ENCODE measurements at regions not wholly inside any gene's neighbourhood (a gene's known extent, or its start where the extent isn't known, plus 50 kb on each side); places are given as distances from the start of the nearest gene placed in this dataset.

DNA sequence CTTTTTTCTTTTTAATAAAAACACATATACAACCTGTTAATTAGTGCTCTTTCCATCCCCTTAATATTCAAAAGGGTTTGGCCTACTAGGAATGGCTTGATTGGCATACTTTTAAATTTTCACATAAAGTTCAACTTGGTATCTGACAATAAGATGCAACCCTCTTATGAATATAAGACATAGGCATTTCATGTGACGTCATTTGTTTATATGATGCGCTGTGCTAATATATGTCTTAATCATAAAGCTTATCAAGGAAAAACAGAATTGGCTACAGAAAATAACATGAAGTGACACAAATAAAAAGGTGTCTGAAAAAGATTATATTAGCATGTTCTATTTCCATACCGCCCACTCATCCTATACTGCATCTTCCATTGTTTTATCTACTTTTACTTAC, 1642.4 kb downstream of the EFNA5 start:
- Histone ChIP-seq H3K36me3 (replicated peaks; ENCODE audit: insufficient read depth, low read depth) (no peaks in the 10 kb centered on the region), H3K9me3 (ENCODE audit: low read depth) (no peaks in the 10 kb centered on the region), H3K4me1 (ENCODE audit: insufficient read depth) (no peaks in the 10 kb centered on the region), H3K27ac (no peak overlapping the region), H3K4me2 (no peak overlapping the region), H3K4me3 (no peak overlapping the region), H3K9me2 (replicated peaks; ENCODE audit: insufficient read depth) (no peaks in the 10 kb centered on the region), H3K27me3 (no peaks in the 10 kb centered on the region), H3K79me2 (no peaks in the 10 kb centered on the region), H4K20me1 (ENCODE audit: insufficient read depth, poor library complexity, severe bottlenecking) (no peaks in the 10 kb centered on the region), H2AFZ (no peak overlapping the region)
- TF ChIP-seq, protein P1, sequence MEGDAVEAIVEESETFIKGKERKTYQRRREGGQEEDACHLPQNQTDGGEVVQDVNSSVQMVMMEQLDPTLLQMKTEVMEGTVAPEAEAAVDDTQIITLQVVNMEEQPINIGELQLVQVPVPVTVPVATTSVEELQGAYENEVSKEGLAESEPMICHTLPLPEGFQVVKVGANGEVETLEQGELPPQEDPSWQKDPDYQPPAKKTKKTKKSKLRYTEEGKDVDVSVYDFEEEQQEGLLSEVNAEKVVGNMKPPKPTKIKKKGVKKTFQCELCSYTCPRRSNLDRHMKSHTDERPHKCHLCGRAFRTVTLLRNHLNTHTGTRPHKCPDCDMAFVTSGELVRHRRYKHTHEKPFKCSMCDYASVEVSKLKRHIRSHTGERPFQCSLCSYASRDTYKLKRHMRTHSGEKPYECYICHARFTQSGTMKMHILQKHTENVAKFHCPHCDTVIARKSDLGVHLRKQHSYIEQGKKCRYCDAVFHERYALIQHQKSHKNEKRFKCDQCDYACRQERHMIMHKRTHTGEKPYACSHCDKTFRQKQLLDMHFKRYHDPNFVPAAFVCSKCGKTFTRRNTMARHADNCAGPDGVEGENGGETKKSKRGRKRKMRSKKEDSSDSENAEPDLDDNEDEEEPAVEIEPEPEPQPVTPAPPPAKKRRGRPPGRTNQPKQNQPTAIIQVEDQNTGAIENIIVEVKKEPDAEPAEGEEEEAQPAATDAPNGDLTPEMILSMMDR (IDR thresholded peaks at IDR 0.05; ENCODE audit: poor library complexity) = no peak
- TF ChIP-seq EZH2phosphoT487 (IDR thresholded peaks at IDR 0.05; ENCODE audit: low read depth, severe bottlenecking, unreplicated experiment) (no peak), EZH2 (IDR thresholded peaks at IDR 0.05; ENCODE audit: borderline replicate concordance) (no peak)
- no peak for DNase-seq (ENCODE audit: low spot score)
- 67% methylated on average over 3 of the region's 3 CpGs for WGBS (ENCODE audit: low lambda C conversion rate, missing lambda C conversion rate)

DNA sequence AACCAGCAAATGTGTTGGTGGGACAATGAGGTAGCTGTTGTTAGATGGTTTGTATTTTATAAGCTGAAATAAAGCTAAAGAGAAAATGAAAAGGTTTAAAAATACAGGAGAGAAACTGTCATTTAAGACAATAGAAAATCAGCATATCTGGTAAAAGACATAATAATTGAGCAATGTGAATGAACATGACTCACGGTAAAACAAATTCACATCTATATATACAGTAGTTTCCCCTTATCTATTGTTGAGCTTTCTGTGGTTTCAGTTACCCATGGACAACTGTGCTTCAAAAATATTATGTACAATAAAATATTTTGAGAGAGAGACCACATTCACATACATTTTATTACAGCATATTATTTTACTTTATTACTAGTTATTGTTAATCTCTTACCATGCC, 1649.8 kb downstream of the EFNA5 start:
- Histone ChIP-seq H3K79me2 (no peaks in the 10 kb centered on the region), H3K4me2 (no peak overlapping the region), H3K27ac (no peak overlapping the region), H3K27me3 (no peaks in the 10 kb centered on the region), H3K9me2 (replicated peaks; ENCODE audit: insufficient read depth) (no peaks in the 10 kb centered on the region), H3K9me3 (ENCODE audit: low read depth) (no peaks in the 10 kb centered on the region), H2AFZ (no peak overlapping the region), H4K20me1 (ENCODE audit: insufficient read depth, poor library complexity, severe bottlenecking) (no peaks in the 10 kb centered on the region), H3K4me3 (no peak overlapping the region), H3K4me1 (ENCODE audit: insufficient read depth) (no peaks in the 10 kb centered on the region), H3K36me3 (replicated peaks; ENCODE audit: insufficient read depth, low read depth) (no peaks in the 10 kb centered on the region)
- TF ChIP-seq EZH2phosphoT487 (IDR thresholded peaks at IDR 0.05; ENCODE audit: low read depth, severe bottlenecking, unreplicated experiment) (no peak), EZH2 (IDR thresholded peaks at IDR 0.05; ENCODE audit: borderline replicate concordance) (no peak)
- TF ChIP-seq, protein P1 (IDR thresholded peaks at IDR 0.05; ENCODE audit: poor library complexity) = no peak
- WGBS (ENCODE audit: low lambda C conversion rate, missing lambda C conversion rate) = 80% methylated on average over 1 of the region's 1 CpG
- DNase-seq (ENCODE audit: low spot score) = no peak

DNA sequence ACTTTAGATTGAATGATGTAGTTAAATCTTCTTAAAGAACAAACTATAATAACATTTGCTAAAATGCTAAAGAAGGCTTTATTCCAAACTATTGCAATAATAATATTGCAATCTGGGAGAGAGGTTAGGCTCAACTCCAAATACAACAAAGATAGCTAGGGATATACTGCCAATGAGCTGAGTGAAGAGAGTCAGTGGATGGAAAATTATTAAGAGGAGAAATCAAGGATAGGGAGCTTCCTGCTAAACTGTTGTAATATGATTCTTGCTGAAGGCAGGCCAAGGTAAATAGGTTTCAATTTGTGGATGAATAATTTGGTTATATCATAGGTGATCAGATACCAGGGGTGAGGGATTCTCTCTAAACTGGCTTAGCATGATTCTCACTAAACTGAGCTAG, 1651.5 kb downstream of the EFNA5 start:
- TF ChIP-seq EZH2 (IDR thresholded peaks at IDR 0.05; ENCODE audit: borderline replicate concordance) (no peak), EZH2phosphoT487 (IDR thresholded peaks at IDR 0.05; ENCODE audit: low read depth, severe bottlenecking, unreplicated experiment) (no peak)
- TF ChIP-seq, protein P1 (IDR thresholded peaks at IDR 0.05; ENCODE audit: poor library complexity) = no peak
- no peak overlapping the region for H3K27ac ChIP-seq
- H4K20me1 ChIP-seq (ENCODE audit: insufficient read depth, poor library complexity, severe bottlenecking) = no peaks in the 10 kb centered on the region
- no peaks in the 10 kb centered on the region for H3K9me2 ChIP-seq (replicated peaks; ENCODE audit: insufficient read depth)
- no peaks in the 10 kb centered on the region for H3K4me1 ChIP-seq (ENCODE audit: insufficient read depth)
- no peak overlapping the region for H3K4me3 ChIP-seq
- H3K4me2 ChIP-seq = no peak overlapping the region
- H3K79me2 ChIP-seq = no peaks in the 10 kb centered on the region
- no peaks in the 10 kb centered on the region for H3K27me3 ChIP-seq
- H3K9me3 ChIP-seq (ENCODE audit: low read depth) = no peaks in the 10 kb centered on the region
- no peak overlapping the region for H2AFZ ChIP-seq
- H3K36me3 ChIP-seq (replicated peaks; ENCODE audit: insufficient read depth, low read depth) = no peaks in the 10 kb centered on the region
- no peak for DNase-seq (ENCODE audit: low spot score)

DNA sequence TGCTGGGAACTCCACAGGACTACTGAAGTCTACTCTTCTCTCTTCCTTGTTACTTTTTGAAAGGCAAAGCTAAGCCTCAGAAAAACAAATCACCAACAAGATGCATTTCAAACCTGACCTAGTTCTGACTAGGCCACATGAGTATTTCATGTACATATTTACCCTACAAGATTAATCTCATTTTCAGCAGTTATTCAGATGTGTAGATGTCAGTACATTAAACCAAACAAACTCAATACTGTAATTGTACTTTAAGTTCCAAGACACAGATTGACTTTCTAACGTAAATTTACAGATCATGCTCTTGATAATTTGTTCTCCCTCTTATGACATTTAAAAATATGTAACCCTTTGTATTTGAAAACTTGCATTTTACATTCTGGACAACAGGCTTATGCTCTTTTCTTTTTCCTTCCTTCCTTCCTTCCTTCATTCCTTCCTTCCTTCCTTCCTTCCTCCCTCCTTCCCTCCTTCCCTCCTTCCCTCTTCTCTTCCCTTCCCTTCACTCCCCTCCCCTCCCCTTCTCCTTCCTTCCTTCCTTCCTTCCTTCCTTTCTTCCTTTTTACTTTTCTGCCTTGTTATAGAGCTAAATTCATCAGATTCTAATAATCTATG, 1653.4 kb downstream of the EFNA5 start:
- TF ChIP-seq EZH2 (IDR thresholded peaks at IDR 0.05; ENCODE audit: borderline replicate concordance) (no peak), EZH2phosphoT487 (IDR thresholded peaks at IDR 0.05; ENCODE audit: low read depth, severe bottlenecking, unreplicated experiment) (no peak)
- TF ChIP-seq, protein P1 (IDR thresholded peaks at IDR 0.05; ENCODE audit: poor library complexity) = no peak
- Histone ChIP-seq H3K36me3 (replicated peaks; ENCODE audit: insufficient read depth, low read depth) (no peaks in the 10 kb centered on the region), H3K9me2 (replicated peaks; ENCODE audit: insufficient read depth) (no peaks in the 10 kb centered on the region), H3K4me1 (ENCODE audit: insufficient read depth) (no peaks in the 10 kb centered on the region), H3K4me2 (no peak overlapping the region), H3K9me3 (ENCODE audit: low read depth) (no peaks in the 10 kb centered on the region), H4K20me1 (ENCODE audit: insufficient read depth, poor library complexity, severe bottlenecking) (no peaks in the 10 kb centered on the region), H3K79me2 (no peaks in the 10 kb centered on the region), H3K27ac (no peak overlapping the region), H3K27me3 (no peaks in the 10 kb centered on the region), H2AFZ (no peak overlapping the region), H3K4me3 (no peak overlapping the region)
- WGBS (ENCODE audit: low lambda C conversion rate, missing lambda C conversion rate) = 84% methylated on average over 1 of the region's 1 CpG
- no peak for DNase-seq (ENCODE audit: low spot score)
